H4 (cell line): ENCODE measurements at regions not wholly inside any gene's neighbourhood (a gene's known extent, or its start where the extent isn't known, plus 50 kb on each side); places are given as distances from the start of the nearest gene placed in this dataset.

Experiments
- DNase-seq: peaks from one replicate; pipeline ENCODE4 v3.0.0-alpha.2; 2015; ENCODE audit warnings: low spot score

GRCh38 chr21:35849144-35849543 is 211.2 kb downstream of the SETD4 start:
- DNase-seq: no peak

DNA sequence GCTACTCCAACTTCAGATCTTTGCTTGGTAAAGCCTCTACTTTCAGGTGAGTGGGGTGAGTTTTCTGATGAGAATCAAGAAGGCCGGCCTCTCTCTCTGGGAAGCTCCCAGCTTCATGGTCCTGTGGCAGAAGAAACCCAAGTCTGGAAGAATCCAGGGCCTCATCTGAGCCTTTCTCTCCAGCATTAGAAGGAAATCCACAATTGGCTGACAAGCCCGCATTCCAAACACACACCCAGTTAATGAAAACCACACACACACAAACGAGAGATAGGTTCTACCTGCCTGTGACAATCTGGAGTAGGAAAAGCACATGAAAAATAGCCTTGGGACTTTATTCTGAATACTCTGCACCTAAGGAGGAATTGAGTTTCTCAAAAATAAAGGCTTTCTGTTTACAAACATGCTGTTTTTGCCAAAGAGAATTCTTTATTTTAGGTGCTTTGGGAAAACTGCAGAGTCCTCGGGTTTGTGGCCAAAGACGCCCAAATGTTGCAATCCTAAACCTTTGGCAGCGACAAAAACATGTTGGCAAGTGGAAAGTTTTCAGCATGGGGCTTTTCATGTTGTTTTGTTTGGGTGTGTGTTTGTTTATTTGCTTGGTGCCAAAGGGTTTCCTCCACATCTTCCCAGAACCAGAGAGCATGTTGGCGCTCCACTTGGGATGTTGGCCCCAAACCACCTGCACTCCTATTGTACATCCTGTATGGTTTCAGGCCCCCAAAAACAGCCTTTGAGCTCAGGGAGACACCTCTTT is 216.2 kb downstream of the SETD4 start:
- no peak for DNase-seq

GRCh38 chr21:35840949-35841348 is 219.4 kb downstream of the SETD4 start:
- no peak for DNase-seq

DNA sequence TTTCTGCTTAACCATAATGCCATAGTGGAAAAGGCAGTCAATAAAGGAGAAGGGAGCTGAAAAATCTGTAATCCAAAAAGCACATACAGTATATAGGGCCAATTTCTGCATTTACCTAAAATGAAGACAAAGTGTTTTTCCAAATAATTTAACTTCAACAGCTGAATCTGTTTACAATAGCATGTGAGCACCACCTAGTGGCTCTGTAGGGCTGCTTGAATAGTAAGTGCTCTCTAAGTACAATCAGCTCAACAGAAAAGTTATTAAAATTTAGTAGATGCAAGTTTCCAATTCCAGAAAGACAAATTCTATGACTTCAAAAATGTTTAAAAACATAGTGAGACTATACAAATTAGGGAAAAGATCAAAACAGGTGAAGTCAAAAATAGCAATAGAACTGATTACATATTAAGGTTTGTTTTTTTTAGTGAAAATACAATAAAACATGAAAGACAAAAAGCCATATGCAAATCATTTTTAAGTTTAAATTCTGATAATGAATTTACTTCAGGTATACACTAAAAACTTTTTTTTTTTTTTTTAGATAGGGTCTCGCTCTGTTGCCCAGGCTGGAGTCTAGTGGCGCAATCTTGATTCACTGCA is 220.0 kb downstream of the SETD4 start:
- peak; percentile 79 for DNase-seq

GRCh38 chr21:35838987-35839763 is 221.2 kb downstream of the SETD4 start:
- DNase-seq: no peak

GRCh38 chr21:35838350-35838749 is 222.0 kb downstream of the SETD4 start:
- no peak for DNase-seq

DNA sequence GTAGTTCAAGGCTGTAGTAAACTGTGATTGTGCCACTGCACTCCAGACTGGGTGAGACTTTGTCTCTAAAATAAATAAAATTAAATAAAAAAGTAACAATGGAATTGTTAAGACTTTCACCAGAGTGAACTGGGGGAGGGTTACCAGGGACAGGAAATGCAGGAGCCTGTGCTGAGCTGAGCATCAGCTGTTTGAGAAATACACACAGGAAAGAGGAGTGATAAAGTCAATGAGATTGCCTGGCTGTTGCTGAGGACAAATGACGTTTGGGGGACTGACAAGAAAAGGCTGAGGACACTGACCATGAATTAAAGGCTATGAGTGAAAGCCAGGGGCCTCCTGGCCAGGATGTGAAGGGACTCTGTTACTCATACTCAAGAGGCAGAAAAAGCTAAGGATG is 226.3 kb downstream of the SETD4 start:
- no peak for DNase-seq

- DNase-seq: no peak
Measured at GRCh38 chr21:35833388-35833787, 226.9 kb downstream of the SETD4 start.

GRCh38 chr21:35831230-35831629 is 229.1 kb downstream of the SETD4 start:
- DNase-seq: no peak

DNA sequence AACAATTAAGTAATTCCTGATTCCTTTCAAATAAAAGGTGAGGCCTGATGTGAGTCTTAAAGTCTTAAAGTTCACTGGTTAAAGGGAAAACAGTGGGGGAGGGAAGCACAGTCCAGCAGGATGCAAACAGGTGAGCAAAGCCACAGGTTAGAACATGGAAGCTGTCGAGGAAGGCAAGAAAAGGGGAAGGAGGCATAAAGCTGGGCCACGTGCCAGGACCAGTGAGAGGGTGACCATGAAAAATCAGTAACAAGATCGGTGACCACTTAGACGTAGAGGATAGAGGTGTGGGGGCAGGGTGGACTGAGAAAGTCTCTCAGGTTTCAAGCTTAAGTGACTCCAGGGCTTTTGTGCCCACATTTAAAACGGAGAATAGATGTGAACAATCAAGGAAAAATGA is 231.3 kb downstream of the SETD4 start:
- DNase-seq: no peak

DNA sequence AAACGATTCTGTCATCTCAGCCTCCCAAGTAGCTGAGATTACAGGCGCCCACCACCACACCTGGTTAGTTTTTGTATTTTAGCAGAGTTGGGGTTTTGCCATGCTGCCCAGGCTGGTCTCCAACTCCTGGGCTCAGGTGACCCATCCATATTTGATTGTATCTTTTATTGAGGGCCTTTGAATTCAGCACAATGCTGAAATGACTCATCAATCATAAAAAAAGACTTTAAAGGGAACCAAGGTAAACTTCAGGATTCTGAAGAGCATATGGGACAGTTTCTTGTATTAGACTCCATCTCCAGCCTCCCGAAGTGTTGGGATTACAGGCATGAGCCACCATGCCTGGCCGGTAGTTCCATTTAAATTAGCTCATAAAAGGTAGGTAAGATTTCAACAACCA is 232.2 kb downstream of the SETD4 start:
- DNase-seq: no peak

DNA sequence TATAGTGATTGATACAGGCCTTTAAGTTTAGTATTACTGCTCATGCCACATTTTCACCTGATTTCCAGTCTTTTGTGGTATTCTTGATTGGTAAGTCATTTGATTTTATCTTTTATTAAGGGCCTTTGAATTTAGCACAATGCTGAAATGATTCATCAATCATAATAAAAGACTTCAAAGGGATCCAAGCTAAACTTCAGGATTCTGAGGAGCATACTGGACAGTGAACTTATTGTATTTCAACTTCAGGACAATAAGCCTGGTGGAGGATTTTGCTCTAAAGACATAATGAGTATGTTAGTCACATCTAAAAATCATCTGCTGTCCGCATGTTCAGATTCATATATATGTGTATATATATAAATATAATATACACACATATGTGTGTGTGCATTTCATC is 233.3 kb downstream of the SETD4 start:
- no peak for DNase-seq

DNA sequence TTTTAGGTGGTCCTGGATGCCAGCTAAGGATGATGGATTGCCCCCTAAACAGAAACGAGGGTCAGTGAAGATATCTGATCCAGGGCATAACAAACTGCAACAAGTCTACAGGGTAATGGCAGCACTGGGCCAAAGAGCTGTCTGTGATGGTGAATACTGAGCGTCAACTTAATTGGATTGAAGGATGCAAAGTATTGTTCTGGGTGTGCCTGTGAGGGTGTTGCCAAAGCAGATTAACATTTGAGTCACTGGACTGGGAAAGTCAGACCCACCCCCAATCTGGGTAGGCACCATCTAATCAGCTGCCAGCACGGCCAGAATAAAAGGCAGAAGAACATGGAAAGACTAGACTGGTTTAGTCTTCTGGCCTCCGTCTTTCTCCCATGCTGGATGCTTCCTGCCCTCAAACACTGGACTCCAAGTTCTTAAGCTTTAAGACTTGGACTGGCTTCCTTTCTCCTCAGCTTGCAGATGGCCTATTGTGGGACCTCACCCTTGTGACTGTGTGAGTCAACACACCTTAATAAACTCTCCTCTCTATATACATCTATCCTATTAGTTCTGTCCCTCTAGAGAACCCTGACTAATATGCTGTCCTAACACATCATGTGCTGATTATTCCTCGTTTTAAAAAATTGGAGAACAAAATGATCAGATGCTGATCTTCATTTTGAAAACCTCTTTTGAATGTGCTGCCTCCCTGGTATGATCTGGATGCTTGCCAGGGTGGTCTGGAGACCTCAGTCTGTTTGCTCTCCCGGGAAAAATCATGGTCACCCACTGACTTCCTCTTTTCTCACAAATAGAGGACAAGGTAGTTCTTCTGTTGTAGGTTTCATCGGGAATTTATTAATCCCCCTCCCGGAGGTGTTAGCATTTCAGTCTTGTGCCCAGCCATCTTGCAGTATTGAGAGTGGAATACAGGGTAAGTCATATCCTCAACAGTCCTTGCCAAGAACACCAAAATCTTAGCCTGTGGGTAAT is 234.7 kb downstream of the SETD4 start:
- no peak for DNase-seq

DNA sequence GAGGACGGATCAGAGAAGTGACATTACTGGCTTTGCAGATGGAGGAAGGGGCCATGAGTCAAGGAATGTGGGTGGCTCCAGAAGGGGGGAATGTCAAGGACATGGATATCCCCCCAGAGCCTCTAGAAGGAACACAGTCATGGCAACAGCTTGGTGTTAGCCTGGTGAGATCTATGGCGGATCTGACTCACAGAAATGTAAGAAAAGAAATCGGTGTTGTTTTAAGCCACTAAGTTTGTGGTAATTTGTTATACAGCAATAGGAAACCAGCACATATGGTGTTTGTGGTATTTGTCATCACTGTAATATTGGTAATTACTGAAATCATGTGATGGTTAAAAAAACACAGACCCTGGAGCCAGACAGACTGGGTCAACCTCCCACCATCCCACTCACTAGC is 236.2 kb downstream of the SETD4 start:
- DNase-seq: no peak

GRCh38 chr21:35819134-35819533 is 241.2 kb downstream of the SETD4 start:
- no peak for DNase-seq

DNA sequence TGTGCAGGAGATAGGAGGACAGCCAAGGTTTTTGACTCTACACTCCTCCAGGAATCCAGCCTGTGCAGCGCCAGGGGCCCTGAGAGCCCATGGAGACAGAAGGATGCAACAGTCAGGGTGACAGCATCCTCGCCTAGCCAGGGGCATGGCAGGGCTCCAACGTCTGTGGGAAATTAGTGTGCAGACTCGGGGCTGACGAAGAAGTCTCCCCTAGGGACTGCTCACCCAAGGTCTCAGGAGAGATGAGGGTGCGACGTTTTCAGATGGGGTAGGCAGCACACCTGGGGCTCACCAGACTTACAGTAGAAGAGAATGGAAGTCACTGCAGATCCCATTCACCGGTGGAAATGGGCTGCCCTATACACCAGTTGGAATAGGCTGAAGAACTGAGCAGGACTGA is 241.7 kb downstream of the SETD4 start:
- no peak for DNase-seq

DNA sequence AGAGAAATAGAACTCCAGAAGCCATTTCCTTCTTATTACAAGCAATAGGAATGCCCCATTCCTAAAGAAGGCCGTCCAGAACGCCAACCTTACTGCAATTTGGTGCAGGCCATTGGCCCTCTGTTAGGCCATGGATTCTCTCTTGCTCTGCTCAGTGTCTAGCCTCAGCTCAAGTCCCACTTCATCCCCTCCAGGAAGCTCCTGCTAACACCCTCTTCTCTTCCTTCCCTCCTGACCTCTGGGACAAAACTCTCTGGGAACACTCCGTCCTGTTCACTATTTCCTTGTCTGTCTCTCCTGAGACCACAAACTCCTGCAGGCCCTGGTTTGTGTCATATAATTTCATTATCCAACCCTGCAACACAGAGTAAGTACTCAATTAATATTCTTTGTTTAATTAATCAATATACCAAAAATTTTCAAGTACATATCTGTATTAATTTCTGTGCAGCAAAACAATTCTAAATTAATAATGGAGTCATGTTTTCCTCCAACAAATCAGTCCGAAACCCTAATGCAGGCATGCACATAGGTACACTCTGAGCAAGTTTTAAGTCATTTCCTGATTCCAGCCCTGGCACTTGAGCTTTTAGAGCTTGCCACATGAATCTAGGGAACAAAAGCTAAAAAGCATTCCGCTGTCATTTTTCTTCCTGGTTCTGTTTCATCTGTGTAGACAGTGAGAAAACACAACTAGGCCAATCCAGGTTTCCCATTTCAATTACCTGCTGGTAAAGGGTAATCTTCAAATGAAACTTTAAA is 245.3 kb downstream of the SETD4 start:
- DNase-seq: no peak

- no peak for DNase-seq
Measured at GRCh38 chr21:35812679-35813078, 247.6 kb downstream of the SETD4 start.

DNA sequence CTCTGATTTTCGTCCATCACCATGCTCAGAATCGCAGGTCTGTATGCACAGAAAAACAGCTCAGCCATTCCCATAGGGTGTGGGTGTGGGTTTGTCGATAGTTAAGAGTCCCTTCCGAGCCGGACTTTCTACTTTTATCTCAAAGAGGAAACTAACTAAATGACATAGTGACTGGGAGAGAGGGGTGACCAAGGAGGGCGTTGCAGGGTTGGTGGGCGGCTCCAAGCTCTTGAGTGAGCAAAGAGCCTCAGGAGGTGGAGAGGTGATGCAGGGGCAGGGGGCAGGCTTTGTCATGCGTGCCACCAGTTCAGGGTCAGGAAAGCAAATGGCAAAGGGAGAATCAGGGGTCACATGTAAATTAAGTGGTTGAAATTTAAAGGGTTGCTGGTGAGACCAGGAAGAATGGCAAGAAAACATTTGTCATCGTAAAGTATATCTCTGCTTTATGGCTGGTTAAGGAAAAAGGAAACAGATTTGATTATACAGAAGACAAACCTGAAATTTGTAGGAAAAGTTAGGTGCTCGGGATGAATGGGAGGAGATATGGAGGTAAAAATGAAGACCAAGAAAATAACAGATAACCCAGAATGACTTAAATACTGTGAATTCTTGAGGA is 249.0 kb downstream of the SETD4 start:
- no peak for DNase-seq

DNA sequence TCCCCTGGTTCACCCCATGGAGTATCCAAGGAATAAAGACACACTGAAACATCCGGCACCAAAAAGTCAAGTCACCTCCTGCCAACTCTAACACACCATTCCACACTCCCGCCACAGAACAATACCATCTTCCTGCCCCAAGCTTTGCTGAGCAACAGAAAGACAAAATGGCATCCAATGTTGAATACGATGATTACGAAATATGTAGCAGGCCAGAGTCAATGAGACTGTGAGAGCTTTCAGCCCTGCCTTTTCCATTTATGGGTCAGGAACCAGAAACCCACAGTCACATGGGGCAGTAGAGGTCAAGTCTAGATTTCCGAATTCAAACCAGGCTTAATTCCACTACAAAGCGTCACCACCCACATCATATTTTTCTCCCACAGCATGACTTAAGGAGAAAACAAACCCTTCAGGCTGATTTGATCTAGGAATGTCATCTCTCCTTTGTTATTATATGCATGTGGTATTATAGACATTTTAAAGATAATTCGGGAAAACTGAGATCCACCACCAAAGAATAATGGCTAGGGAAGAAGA is 249.8 kb downstream of the SETD4 start:
- DNase-seq: no peak
